AG09319 (cell line): ENCODE measurements at regions not wholly inside any gene's neighbourhood (a gene's known extent, or its start where the extent isn't known, plus 50 kb on each side); places are given as distances from the start of the nearest gene placed in this dataset.

Experiments
- DNase-seq: peaks from one replicate; pipeline ENCODE4 v3.0.0-alpha.2; 2010; ENCODE audit warnings: low read depth; ENCODE audit errors: extremely low read depth
- CTCF ChIP-seq: IDR thresholded peaks from 2 replicates; pipeline ENCODE4 v1.5.1; 2011; ENCODE audit warnings: low read depth, mild to moderate bottlenecking, inconsistent platforms, low read length, moderate library complexity

- no peak for DNase-seq
- no peak for TF ChIP-seq CTCF
These were observed 126.3 kb upstream of the DYRK2 start for GRCh38 chr12:67522222-67522621.

- TF ChIP-seq CTCF: no peak
- no peak for DNase-seq
These were observed 125.0 kb upstream of the DYRK2 start for GRCh38 chr12:67523538-67523937.

- no peak for TF ChIP-seq CTCF
- no peak for DNase-seq
These were observed 123.5 kb upstream of the DYRK2 start for GRCh38 chr12:67524861-67525616.

GRCh38 chr12:67525617-67525884, 123.0 kb upstream of the DYRK2 start:
- no peak for TF ChIP-seq CTCF
- no peak for DNase-seq

GRCh38 chr12:67526129-67526528, 122.4 kb upstream of the DYRK2 start:
- TF ChIP-seq CTCF: no peak

GRCh38 chr12:67531051-67531450, 117.5 kb upstream of the DYRK2 start:
- no peak for TF ChIP-seq CTCF

More at GRCh38 chr12:67526129-67526528, 122.4 kb upstream of the DYRK2 start:
- no peak for DNase-seq

GRCh38 chr12:67531501-67531900, 117.0 kb upstream of the DYRK2 start:
- no peak for TF ChIP-seq CTCF
- no peak for DNase-seq

More at GRCh38 chr12:67531051-67531450, 117.5 kb upstream of the DYRK2 start:
- DNase-seq: no peak
